HG03097 (cell line): ENCODE measurements at regions not wholly inside any gene's neighbourhood (a gene's known extent, or its start where the extent isn't known, plus 50 kb on each side); places are given as distances from the start of the nearest gene placed in this dataset.

Experiments used
- ATAC-seq: cut with Tn5 transposase; IDR thresholded peaks from one replicate; pipeline ENCODE4 v1.9.1; 2021; ENCODE audit not compliant: unreplicated experiment, low FRiP score

DNA sequence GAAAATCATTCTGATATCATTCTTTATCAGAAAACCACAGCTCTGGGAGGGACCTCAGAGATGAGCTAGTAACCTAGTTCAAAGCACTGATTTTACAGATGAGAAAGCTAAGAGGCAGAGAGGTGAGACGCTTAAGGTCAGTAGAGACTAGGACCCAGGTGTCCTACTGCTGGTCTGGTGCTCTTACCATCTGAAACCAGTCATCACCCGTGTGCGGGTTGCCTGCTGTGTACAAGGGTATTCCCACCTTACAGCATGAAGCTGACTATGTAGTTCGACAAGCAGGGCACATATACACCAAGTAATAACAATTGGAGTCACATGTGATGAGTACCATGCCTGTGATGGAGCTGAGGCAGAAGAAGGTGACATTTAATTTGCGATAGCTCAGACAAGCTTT lies 133.7 kb downstream of the ADAMTS15 start:
- ATAC-seq, result no peak

GRCh38 chr11:130582981-130583380 lies 134.5 kb downstream of the ADAMTS15 start:
- no peak for ATAC-seq

DNA sequence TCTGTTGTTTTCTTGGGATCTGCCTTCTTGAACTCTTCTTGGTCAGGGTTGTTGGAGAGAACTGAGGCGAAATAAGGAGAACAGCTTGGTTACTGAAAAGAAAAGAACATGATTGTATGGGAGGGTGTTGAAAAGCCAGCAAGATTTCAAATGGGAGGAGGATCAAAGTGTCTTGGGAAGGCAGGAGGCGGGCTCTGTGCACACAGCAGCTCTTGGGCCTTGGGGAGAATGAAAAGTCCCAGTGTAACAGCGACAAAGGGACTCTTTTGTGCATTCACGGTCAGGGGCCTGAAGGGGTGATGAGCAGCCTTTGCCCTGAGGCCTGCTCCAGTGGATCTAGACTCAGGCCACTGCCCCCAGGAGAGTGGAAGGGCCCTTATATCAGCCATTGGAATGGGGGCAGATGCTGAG lies 135.4 kb downstream of the ADAMTS15 start:
- ATAC-seq, result no peak

GRCh38 chr11:130585545-130585944 lies 137.1 kb downstream of the ADAMTS15 start:
- no peak for ATAC-seq

DNA sequence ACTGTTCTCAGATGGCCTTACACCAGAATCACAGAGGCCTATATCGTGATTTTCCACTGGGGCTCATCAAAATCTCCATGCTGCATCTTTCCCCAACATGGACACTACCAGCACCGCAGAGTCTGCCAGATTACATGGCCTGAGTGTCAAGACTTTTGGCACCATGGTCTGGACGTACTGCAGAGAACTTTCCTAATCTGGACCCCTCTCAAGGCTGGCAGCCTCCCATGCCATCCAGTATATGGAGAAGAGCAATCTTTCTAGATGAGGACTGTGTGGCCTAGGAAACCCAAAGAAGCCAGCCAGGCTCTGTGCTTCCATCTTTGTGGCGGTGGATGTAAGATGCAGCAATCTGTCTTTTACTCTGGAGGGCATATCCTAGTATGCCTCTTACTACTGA lies 139.2 kb downstream of the ADAMTS15 start:
- no peak for ATAC-seq

DNA sequence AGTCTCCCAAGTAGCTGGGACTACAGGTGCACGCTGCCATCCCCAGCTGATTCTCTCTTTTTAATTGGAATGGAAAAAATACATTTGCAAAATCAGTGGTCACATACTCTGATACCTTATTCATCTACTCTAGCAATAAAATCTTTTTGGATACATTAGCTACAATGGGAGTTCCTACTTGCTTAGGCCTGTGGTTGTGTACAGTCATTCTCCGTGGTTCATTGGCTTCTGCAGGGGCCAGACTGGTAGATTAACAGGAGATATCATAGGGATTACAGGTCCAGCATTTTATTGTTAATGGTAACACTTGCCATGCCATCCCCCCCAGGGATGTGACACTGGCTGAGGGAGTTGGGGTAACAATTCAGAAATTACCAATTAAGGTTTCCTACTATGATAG lies 140.0 kb downstream of the ADAMTS15 start:
- ATAC-seq, result no peak

DNA sequence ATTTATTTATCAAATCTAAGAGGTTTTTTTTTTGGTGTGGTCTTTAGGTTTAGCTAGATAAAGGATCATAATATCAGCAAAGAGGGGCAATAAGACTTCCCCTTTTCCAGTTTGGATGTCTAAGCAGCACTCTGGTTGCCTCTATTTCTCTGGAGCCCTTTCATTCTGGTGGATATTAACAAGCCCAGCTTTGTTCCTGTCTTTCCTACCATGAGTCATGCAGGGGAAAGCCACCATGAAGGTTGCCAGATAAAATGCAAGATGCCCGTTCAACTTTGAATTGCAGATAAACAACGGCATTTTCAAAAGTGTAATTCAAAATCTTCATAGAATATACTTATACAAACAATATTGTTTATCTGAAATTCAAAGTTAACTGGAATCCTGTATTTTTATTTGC lies 143.6 kb downstream of the ADAMTS15 start:
- ATAC-seq, result no peak

- ATAC-seq, result no peak
Measured at GRCh38 chr11:130593064-130593463, 144.6 kb downstream of the ADAMTS15 start.

DNA sequence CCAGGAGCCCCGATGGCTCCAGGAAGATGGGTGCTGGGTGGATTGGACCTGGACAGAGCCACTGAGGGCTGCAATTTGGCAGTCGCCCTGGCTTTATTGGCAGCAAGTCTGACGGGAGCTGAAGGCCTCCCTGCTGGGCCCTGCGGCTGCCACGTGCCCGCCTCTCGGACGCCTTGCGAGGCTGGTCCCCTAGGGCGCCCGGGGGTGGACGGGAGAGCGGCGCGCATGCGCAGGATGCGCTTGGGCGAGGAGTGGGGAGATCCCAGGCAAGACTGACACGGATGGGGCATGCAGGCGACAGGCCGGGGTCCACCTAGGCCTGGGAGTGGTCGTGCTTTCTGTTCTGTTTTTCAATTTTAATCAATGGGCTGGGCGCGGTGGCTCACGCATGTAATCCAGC lies 150.0 kb downstream of the ADAMTS15 start:
- ATAC-seq, result no peak

GRCh38 chr11:130599073-130599654 lies 150.7 kb downstream of the ADAMTS15 start:
- ATAC-seq, result no peak

- ATAC-seq, result no peak
Measured at GRCh38 chr11:130600139-130600538, 151.7 kb downstream of the ADAMTS15 start.

- ATAC-seq, result no peak
Measured at GRCh38 chr11:130600616-130601015, 152.2 kb downstream of the ADAMTS15 start.

DNA sequence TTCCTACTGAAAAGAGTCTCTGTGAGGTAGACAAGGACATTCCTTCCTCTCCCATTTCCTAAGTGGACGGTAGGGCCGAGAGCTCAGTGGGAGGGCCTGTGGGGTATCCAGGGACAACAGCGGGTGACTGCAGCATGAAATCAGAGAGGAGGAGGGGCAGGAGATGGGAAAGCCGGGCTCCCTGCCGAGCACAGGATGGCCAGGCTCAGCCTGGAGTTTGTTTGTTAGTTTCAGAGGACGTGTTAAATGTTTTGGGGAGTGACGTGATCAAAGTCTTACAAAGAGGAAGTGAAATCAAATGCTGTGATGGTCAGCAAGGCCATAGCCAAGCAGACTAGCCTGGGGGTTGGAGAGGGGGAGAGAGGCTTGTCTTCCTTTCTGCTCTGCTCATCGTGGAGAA lies 152.7 kb downstream of the ADAMTS15 start:
- ATAC-seq, result no peak

GRCh38 chr11:130601764-130602460 lies 153.5 kb downstream of the ADAMTS15 start:
- no peak for ATAC-seq

DNA sequence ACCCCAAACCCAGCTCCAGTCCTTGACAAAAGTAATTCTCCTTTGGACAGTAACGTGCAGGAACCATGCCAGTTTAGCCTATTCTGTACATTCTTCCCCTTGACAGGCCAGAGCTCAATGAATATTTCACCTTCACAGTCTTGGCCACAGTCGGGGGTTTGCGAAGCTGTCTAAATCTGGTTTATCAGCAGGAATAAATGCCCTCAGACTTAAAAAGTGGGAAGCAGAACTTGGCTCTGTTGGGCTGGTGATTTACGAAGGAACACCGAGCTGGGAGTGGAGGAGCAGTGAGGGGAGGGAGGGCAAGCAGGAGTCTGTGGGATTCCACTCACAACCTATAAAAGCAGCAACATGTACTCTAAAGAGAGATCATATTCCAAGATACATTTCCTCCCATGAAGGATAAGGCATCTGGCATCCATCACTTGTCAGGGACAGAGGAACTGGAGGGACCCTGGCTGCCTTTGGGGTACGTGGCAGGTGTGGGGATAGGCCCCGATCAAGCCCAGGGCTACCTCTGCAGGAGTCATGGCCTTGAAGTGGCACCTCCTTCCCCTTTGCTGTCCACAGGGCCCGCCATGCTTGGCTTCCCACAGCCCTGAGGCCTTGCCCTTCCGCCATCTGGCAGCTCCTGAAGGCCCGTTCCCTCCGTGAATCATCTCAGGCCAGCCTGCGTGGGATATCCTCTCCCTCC lies 154.3 kb downstream of the ADAMTS15 start:
- no peak for ATAC-seq

GRCh38 chr11:130603335-130603906 lies 155.0 kb downstream of the ADAMTS15 start:
- no peak for ATAC-seq

- no peak for ATAC-seq
Measured at GRCh38 chr11:130604606-130605005, 156.2 kb downstream of the ADAMTS15 start.

GRCh38 chr11:130606178-130606577 lies 157.7 kb downstream of the ADAMTS15 start:
- no peak for ATAC-seq

DNA sequence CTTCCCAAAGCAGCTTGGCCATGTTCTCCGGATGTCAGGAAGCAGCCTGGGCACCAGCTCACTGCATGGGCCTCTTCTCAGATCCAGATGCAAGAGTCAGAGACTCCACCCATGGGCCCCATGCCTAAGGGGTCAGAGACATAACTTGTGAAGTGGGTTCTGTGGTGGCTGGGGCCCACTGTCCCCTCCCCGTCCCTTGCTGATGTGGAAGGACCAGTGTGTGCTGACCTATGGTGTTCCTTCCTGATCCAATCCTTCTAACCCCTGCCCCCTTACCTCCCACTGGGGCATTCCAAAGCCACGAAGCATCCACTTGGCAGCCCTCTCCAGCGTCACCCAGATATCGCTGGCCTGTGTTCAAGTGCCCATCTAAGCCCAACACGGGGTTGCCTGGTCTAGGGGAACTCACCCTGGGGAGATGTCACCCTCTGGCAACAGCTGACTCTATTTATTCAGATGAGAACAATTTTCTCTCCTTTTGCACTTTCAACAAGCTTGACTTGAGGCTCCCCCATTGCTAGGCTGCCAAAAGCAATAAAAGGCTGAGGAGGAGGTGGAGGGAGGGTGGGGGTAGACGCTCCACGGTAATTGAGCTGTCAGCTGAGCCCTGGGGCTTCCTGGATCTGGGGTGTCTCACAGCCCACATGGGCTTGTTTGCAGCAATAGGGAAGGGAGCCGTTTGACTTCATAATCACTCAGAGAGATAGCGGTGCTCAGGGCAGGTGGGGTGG lies 158.5 kb downstream of the ADAMTS15 start:
- no peak for ATAC-seq

DNA sequence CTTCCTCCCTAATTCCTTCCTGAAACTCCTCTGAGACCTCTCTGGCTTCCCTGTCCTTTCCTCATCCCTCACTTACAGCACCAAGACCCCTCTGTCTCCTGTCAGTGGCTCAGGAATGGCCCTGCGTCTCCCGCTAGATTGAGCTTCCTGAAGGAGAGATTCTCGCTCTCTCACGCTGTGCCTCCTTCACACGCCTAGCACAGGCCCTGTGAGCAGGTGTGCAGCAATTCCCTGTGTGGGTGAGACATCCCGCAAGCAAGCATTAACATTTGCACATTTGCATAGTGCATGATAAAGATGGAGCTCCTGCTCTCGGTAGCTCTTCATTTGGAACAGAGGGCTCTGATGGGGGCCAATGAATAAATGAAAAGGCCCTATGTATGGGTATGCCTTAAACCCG lies 159.8 kb downstream of the ADAMTS15 start:
- no peak for ATAC-seq
